ENCODE measurements at regions not wholly inside any gene's neighbourhood (a gene's known extent, or its start where the extent isn't known, plus 50 kb on each side); places are given as distances from the start of the nearest gene placed in this dataset.
"Not testable (repeated sequence)": the region's sequence is repeated elsewhere in the genome, so short reads cannot be mapped to it uniquely, and the experiment has no call there.

- DNase-seq (ENCODE audit: low spot score) = no peak
- TF ChIP-seq CTCF (conservative IDR thresholded peaks at IDR 0.05; ENCODE audit: low read length) (no peak), EZH2phosphoT487 (IDR thresholded peaks at IDR 0.05; ENCODE audit: borderline replicate concordance, low read depth, low read length) (no peak)
- H3K9me2 ChIP-seq (ENCODE audit: insufficient read depth, low read length) = no peaks in the 10 kb centered on the region
- no peak overlapping the region for H3K4me3 ChIP-seq (ENCODE audit: low read depth, low read length, poor library complexity, severe bottlenecking)
- no peaks in the 10 kb centered on the region for H3K36me3 ChIP-seq (ENCODE audit: insufficient read depth, low read length)
- POLR2A ChIA-PET = no interaction called here
- H3K79me2 ChIP-seq (ENCODE audit: insufficient read depth, low read depth, low read length) = no peaks in the 10 kb centered on the region
- no TSS peak for BruUV-seq (replicated peaks)
- no peaks in the 10 kb centered on the region for H4K20me1 ChIP-seq (ENCODE audit: insufficient read depth, low read length)
- H3K9me3 ChIP-seq (ENCODE audit: low read length) = no peaks in the 10 kb centered on the region
- H3K4me2 ChIP-seq (ENCODE audit: low read length) = no peak overlapping the region
- intact Hi-C loops (cut with micrococcal nuclease; ENCODE audit: unreplicated experiment) = no loop called here
- CTCF ChIA-PET (ENCODE audit: unreplicated experiment) = no interaction called here
- no peak overlapping the region for H2AFZ ChIP-seq (ENCODE audit: low read length)
- H3K4me1 ChIP-seq (ENCODE audit: insufficient read depth, low read length, poor library complexity, severe bottlenecking) = no peaks in the 10 kb centered on the region
- H3K27ac ChIP-seq (ENCODE audit: low read depth, low read length, poor library complexity, severe bottlenecking) = no peak overlapping the region
These were observed 93.9 kb upstream of the FRMPD3 start for GRCh38 chrX:107355533-107355932.

GRCh38 chrX:107360788-107361360 is 88.6 kb upstream of the FRMPD3 start:
- Histone ChIP-seq H3K36me3 (ENCODE audit: insufficient read depth, low read length) (no peaks in the 10 kb centered on the region), H3K9me2 (ENCODE audit: insufficient read depth, low read length) (no peaks in the 10 kb centered on the region), H4K20me1 (ENCODE audit: insufficient read depth, low read length) (no peaks in the 10 kb centered on the region), H2AFZ (ENCODE audit: low read length) (no peak overlapping the region), H3K4me1 (ENCODE audit: insufficient read depth, low read length, poor library complexity, severe bottlenecking) (no peaks in the 10 kb centered on the region), H3K9me3 (ENCODE audit: low read length) (no peaks in the 10 kb centered on the region), H3K4me3 (ENCODE audit: low read depth, low read length, poor library complexity, severe bottlenecking) (no peak overlapping the region), H3K4me2 (ENCODE audit: low read length) (no peak overlapping the region), H3K79me2 (ENCODE audit: insufficient read depth, low read depth, low read length) (no peaks in the 10 kb centered on the region), H3K27ac (ENCODE audit: low read depth, low read length, poor library complexity, severe bottlenecking) (no peak overlapping the region)
- no TSS peak for BruUV-seq (replicated peaks)
- no peak for DNase-seq (ENCODE audit: low spot score)
- POLR2A ChIA-PET = no interaction called here
- intact Hi-C loops (cut with micrococcal nuclease; ENCODE audit: unreplicated experiment) = no loop called here
- CTCF ChIA-PET (ENCODE audit: unreplicated experiment) = no interaction called here
- TF ChIP-seq CTCF (conservative IDR thresholded peaks at IDR 0.05; ENCODE audit: low read length) (no peak), EZH2phosphoT487 (IDR thresholded peaks at IDR 0.05; ENCODE audit: borderline replicate concordance, low read depth, low read length) (no peak)

- DNase-seq (ENCODE audit: low spot score); intact Hi-C loops (cut with micrococcal nuclease; ENCODE audit: unreplicated experiment); H3K4me1 ChIP-seq (ENCODE audit: insufficient read depth, low read length, poor library complexity, severe bottlenecking); H3K9me2 ChIP-seq (ENCODE audit: insufficient read depth, low read length); H3K79me2 ChIP-seq (ENCODE audit: insufficient read depth, low read depth, low read length); H3K27ac ChIP-seq (ENCODE audit: low read depth, low read length, poor library complexity, severe bottlenecking); H2AFZ ChIP-seq (ENCODE audit: low read length); BruUV-seq (replicated peaks); H3K4me3 ChIP-seq (ENCODE audit: low read depth, low read length, poor library complexity, severe bottlenecking); H4K20me1 ChIP-seq (ENCODE audit: insufficient read depth, low read length); CTCF ChIA-PET (ENCODE audit: unreplicated experiment); POLR2A ChIA-PET; H3K36me3 ChIP-seq (ENCODE audit: insufficient read depth, low read length); H3K9me3 ChIP-seq (ENCODE audit: low read length); H3K4me2 ChIP-seq (ENCODE audit: low read length): not testable (repeated sequence)
These were observed 79.3 kb upstream of the FRMPD3 start for GRCh38 chrX:107370185-107370584.
